H1 (cell line): ENCODE measurements at regions not wholly inside any gene's neighbourhood (a gene's known extent, or its start where the extent isn't known, plus 50 kb on each side); places are given as distances from the start of the nearest gene placed in this dataset.

ENCODE experiments used
- BRCA1 ChIP-seq: IDR thresholded peaks from 2 replicates; pipeline ENCODE4 v1.6.1; 2012; ENCODE audit warnings: low read depth, low read length, improper control_type of control experiment
- CHD7 ChIP-seq: fragments of 300-600 bp; sonication (generic); IDR thresholded peaks from 2 replicates; pipeline ENCODE4 v1.7.1; 2012; ENCODE audit warnings: low read length, moderate library complexity, mild to moderate bottlenecking, inconsistent platforms; ENCODE audit not compliant: insufficient replicate concordance
- HDAC6 ChIP-seq: IDR thresholded peaks from one replicate; pipeline ENCODE4 v1.7.1; 2012; ENCODE audit warnings: low read depth, mild to moderate bottlenecking, inconsistent platforms, low read length, moderate library complexity
- RNF2 ChIP-seq: fragments of 200-900, 300-1000 bp; sonication (generic); IDR thresholded peaks from 2 replicates; pipeline ENCODE4 v1.7.1; 2016; ENCODE audit warnings: borderline replicate concordance, low read depth, mild to moderate bottlenecking, antibody characterized with exemption, low read length; ENCODE audit not compliant: poor library complexity, severe bottlenecking; ENCODE audit errors: missing control alignments
- SAP30 ChIP-seq: fragments of 300-600 bp; sonication (generic); IDR thresholded peaks from 2 replicates; pipeline ENCODE4 v1.7.1; 2012; ENCODE audit warnings: low read length, moderate library complexity, mild to moderate bottlenecking, inconsistent platforms; ENCODE audit not compliant: insufficient read depth, insufficient replicate concordance
- SP1 ChIP-seq: IDR thresholded peaks from 2 replicates; pipeline ENCODE4 v1.6.1; 2011; ENCODE audit warnings: low read depth, low read length
- TAF7 ChIP-seq: optimal IDR thresholded peaks from 2 replicates; pipeline ENCODE3; 2011; ENCODE audit warnings: low read depth, mild to moderate bottlenecking, inconsistent platforms, low read length, moderate library complexity, borderline replicate concordance
- TF ChIP-seq, protein P1 (sequence below): IDR thresholded peaks from 2 replicates; pipeline ENCODE4 v1.6.1; 2012; ENCODE audit warnings: low read length, inconsistent platforms

GRCh38 chrX:140065961-140066662, 100.8 kb upstream of the CXorf66 start (continued):
- TF ChIP-seq CHD7: no peak
- no peak for TF ChIP-seq BRCA1
- TF ChIP-seq HDAC6: no peak
- TF ChIP-seq SP1: no peak
- TF ChIP-seq, protein P1, sequence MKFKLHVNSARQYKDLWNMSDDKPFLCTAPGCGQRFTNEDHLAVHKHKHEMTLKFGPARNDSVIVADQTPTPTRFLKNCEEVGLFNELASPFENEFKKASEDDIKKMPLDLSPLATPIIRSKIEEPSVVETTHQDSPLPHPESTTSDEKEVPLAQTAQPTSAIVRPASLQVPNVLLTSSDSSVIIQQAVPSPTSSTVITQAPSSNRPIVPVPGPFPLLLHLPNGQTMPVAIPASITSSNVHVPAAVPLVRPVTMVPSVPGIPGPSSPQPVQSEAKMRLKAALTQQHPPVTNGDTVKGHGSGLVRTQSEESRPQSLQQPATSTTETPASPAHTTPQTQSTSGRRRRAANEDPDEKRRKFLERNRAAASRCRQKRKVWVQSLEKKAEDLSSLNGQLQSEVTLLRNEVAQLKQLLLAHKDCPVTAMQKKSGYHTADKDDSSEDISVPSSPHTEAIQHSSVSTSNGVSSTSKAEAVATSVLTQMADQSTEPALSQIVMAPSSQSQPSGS: no peak
- no peak for TF ChIP-seq SAP30
- no peak for TF ChIP-seq TAF7
- no peak for TF ChIP-seq RNF2
